Spleen (tissue), 7 donors: ENCODE measurements at regions not wholly inside any gene's neighbourhood (a gene's known extent, or its start where the extent isn't known, plus 50 kb on each side); places are given as distances from the start of the nearest gene placed in this dataset.

ENCODE experiments used
- POLR2AphosphoS5 ChIP-seq, 3 donors: sonication (generic); formaldehyde crosslinking; IDR thresholded peaks; one replicate each; pipeline ENCODE4 v1.5.1; 2017; ENCODE audit warnings: antibody characterized with exemption in 3 of 3
- TF ChIP-seq, protein P1 (sequence below), 11 experiments: fragments of 200-600 bp in 7 of 11; fragments of 450-650 bp in 4 of 11; sonication (generic) in 4 of 11; IDR thresholded peaks in 8 of 11; conservative IDR thresholded peaks in 3 of 11; 1 replicate in 7 of 11; 2 replicates in 4 of 11; pipeline versions ENCODE4 v1.4.0 to v1.8.0; 2016 to 2021; ENCODE audit warnings: antibody characterized with exemption in 11 of 11, inconsistent platforms in 4 of 11, mild to moderate bottlenecking in 1 of 11
- donor health status: DM: no; HTN: no; CAD: no; lungs with moderate emphysema.
- donor health status: DM: no; HTN: no; CAD: no.
- donor health status: DM: no; HTN: no; CAD: no.

- no peak for TF ChIP-seq POLR2AphosphoS5 (IDR thresholded peaks at IDR 0.05)
- TF ChIP-seq, protein P1, sequence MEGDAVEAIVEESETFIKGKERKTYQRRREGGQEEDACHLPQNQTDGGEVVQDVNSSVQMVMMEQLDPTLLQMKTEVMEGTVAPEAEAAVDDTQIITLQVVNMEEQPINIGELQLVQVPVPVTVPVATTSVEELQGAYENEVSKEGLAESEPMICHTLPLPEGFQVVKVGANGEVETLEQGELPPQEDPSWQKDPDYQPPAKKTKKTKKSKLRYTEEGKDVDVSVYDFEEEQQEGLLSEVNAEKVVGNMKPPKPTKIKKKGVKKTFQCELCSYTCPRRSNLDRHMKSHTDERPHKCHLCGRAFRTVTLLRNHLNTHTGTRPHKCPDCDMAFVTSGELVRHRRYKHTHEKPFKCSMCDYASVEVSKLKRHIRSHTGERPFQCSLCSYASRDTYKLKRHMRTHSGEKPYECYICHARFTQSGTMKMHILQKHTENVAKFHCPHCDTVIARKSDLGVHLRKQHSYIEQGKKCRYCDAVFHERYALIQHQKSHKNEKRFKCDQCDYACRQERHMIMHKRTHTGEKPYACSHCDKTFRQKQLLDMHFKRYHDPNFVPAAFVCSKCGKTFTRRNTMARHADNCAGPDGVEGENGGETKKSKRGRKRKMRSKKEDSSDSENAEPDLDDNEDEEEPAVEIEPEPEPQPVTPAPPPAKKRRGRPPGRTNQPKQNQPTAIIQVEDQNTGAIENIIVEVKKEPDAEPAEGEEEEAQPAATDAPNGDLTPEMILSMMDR (IDR thresholded peaks at IDR 0.05 in 8 of 11, conservative IDR thresholded peaks at IDR 0.05 in 3 of 11), result no peak
Observed at GRCh38 chr1:42052072-42052699, 101.0 kb upstream of the GUCA2B start.
